CD4-positive, alpha-beta memory T cell (primary cell): ENCODE measurements at regions not wholly inside any gene's neighbourhood (a gene's known extent, or its start where the extent isn't known, plus 50 kb on each side); places are given as distances from the start of the nearest gene placed in this dataset.
"Not testable (repeated sequence)": the region's sequence is repeated elsewhere in the genome, so short reads cannot be mapped to it uniquely, and the experiment has no call there.

Experiments
- CTCF ChIA-PET: fragments of 350-600 bp; sonication (Branson Sonifier 250); formaldehyde crosslinking; loops from one replicate; lab custom pipeline; 2021; ENCODE audit warnings: inconsistent platforms; ENCODE audit not compliant: partially characterized antibody; lab: Charles Lee
- POLR2A ChIA-PET: fragments of 350-600 bp; sonication (Branson Sonifier 250); formaldehyde crosslinking; loops from one replicate; lab custom pipeline; 2021; ENCODE audit not compliant: partially characterized antibody; lab: Charles Lee
- DNase-seq, 5 donors: peaks; one replicate each; pipeline versions ENCODE4 v3.0.0 to v3.0.0-alpha.2; 2020 to 2022; ENCODE audit warnings: mixed read lengths in 1 of 5
- H3K27ac ChIP-seq: one replicate; pipeline ENCODE4 v1.7.0; 2013; ENCODE audit warnings: low read depth, low read length
- H3K27me3 ChIP-seq: 2 replicates; pipeline ENCODE4 v1.7.0; 2013; ENCODE audit warnings: mild to moderate bottlenecking, low read length, moderate library complexity; ENCODE audit not compliant: insufficient read depth
- H3K36me3 ChIP-seq: 2 replicates; pipeline ENCODE4 v1.7.0; 2013; ENCODE audit warnings: mild to moderate bottlenecking, low read length, moderate library complexity; ENCODE audit not compliant: insufficient read depth
- H3K4me1 ChIP-seq: 2 replicates; pipeline ENCODE4 v1.7.0; 2013; ENCODE audit warnings: mild to moderate bottlenecking, low read length, moderate library complexity; ENCODE audit not compliant: insufficient read depth
- H3K4me3 ChIP-seq, 2 donors: one replicate each; pipeline ENCODE4 v1.7.0; 2013; ENCODE audit warnings: low read length in 2 of 2, mild to moderate bottlenecking in 1 of 2
- H3K9me3 ChIP-seq, 2 donors: one replicate each; pipeline ENCODE4 v1.7.0; 2013; ENCODE audit warnings: low read length in 2 of 2, control low read depth in 1 of 2; ENCODE audit not compliant: control insufficient read depth in 1 of 2
- H3K27ac Mint-ChIP-seq, 7 donors: one replicate each; pipeline ENCODE4 v1.8.0; 2020 to 2021; ENCODE audit warnings: mixed read lengths in 7 of 7, mild to moderate bottlenecking in 6 of 7, inconsistent platforms in 3 of 7, moderate library complexity in 3 of 7
- H3K27me3 Mint-ChIP-seq, 2 donors: one replicate each; pipeline ENCODE4 v1.8.0; 2020 to 2021; ENCODE audit warnings: mixed read lengths in 2 of 2
- H3K36me3 Mint-ChIP-seq, 2 donors: one replicate each; pipeline ENCODE4 v1.8.0; 2020 to 2021; ENCODE audit warnings: mixed read lengths in 2 of 2, inconsistent platforms in 1 of 2, mild to moderate bottlenecking in 1 of 2
- H3K4me1 Mint-ChIP-seq, 4 donors: one replicate each; pipeline ENCODE4 v1.8.0; 2020 to 2021; ENCODE audit warnings: mixed read lengths in 4 of 4, mild to moderate bottlenecking in 1 of 4
- H3K4me3 Mint-ChIP-seq, 8 donors: one replicate each; pipeline ENCODE4 v1.8.0; 2020 to 2021; ENCODE audit warnings: mixed read lengths in 8 of 8, mild to moderate bottlenecking in 7 of 8, moderate library complexity in 6 of 8, inconsistent platforms in 3 of 8
- H3K9me3 Mint-ChIP-seq, 8 donors: one replicate each; pipeline ENCODE4 v1.8.0; 2020 to 2021; ENCODE audit warnings: mixed read lengths in 8 of 8, mild to moderate bottlenecking in 5 of 8, inconsistent platforms in 3 of 8, moderate library complexity in 1 of 8
- intact Hi-C: fragments of 100-400 bp; cut with micrococcal nuclease; formaldehyde crosslinking; loops from one replicate; pipeline ENCODE4 v1.15.1; 2023

- POLR2A ChIA-PET = no interaction called here
- H3K4me3 Mint-ChIP-seq = no peak overlapping the region
Measured at GRCh38 chr7:49596701-49597491, 176.5 kb upstream of the VWC2 start.

GRCh38 chr7:49597805-49598204 lies 175.6 kb upstream of the VWC2 start:
- Mint-ChIP-seq H3K27me3 (peaks cover 0 to 1% of the 10 kb centered on the region in 2 donors), H3K9me3 (peaks cover 0 to 12% (median 5%) of the 10 kb centered on the region in 8 donors), H3K27ac (no peak overlapping the region), H3K4me1 (no peaks in the 10 kb centered on the region), H3K36me3 (no peaks in the 10 kb centered on the region), H3K4me3 (no peak overlapping the region)
- intact Hi-C loops = no loop called here
- H3K4me3 ChIP-seq = no peak overlapping the region
- H3K27me3 ChIP-seq = no peaks in the 10 kb centered on the region
- no peak for DNase-seq
- ChIA-PET CTCF (no interaction called here), POLR2A (no interaction called here)
- no peaks in the 10 kb centered on the region for H3K36me3 ChIP-seq
- H3K27ac ChIP-seq = no peak overlapping the region
- no peaks in the 10 kb centered on the region for H3K4me1 ChIP-seq
- no peaks in the 10 kb centered on the region for H3K9me3 ChIP-seq

More at GRCh38 chr7:49596701-49597491, 176.5 kb upstream of the VWC2 start:
- Mint-ChIP-seq H3K27me3 (peaks cover 0 to 1% of the 10 kb centered on the region in 2 donors), H3K36me3 (no peaks in the 10 kb centered on the region), H3K9me3 (peaks cover 0 to 12% (median 5%) of the 10 kb centered on the region in 8 donors), H3K4me1 (no peaks in the 10 kb centered on the region), H3K27ac (no peak overlapping the region)
- Histone ChIP-seq H3K36me3 (no peaks in the 10 kb centered on the region), H3K4me3 (no peak overlapping the region), H3K4me1 (no peaks in the 10 kb centered on the region), H3K27ac (no peak overlapping the region), H3K9me3 (no peaks in the 10 kb centered on the region), H3K27me3 (no peaks in the 10 kb centered on the region)
- CTCF ChIA-PET = no interaction called here
- DNase-seq = no peak
- intact Hi-C loops = no loop called here

- no peaks in the 10 kb centered on the region for H3K27me3 Mint-ChIP-seq
- H3K4me1 Mint-ChIP-seq = no peaks in the 10 kb centered on the region
- Histone ChIP-seq H3K27ac (no peak overlapping the region), H3K4me3 (no peak overlapping the region), H3K36me3 (no peaks in the 10 kb centered on the region), H3K4me1 (no peaks in the 10 kb centered on the region), H3K9me3 (no peaks in the 10 kb centered on the region), H3K27me3 (no peaks in the 10 kb centered on the region)
- no peaks in the 10 kb centered on the region for H3K36me3 Mint-ChIP-seq
- intact Hi-C loops = no loop called here
- peaks cover 0 to 31% (median 9%) of the 10 kb centered on the region in 8 donors for H3K9me3 Mint-ChIP-seq
- no peak overlapping the region for H3K4me3 Mint-ChIP-seq
- ChIA-PET POLR2A (no interaction called here), CTCF (no interaction called here)
- no peak overlapping the region for H3K27ac Mint-ChIP-seq
- DNase-seq = no peak
Measured at GRCh38 chr7:49611951-49612350, 161.5 kb upstream of the VWC2 start.

- H3K9me3 Mint-ChIP-seq = peaks cover 0 to 23% (median 6%) of the 10 kb centered on the region in 8 donors
- H3K4me1 ChIP-seq = no peaks in the 10 kb centered on the region
- H3K27me3 ChIP-seq = no peaks in the 10 kb centered on the region
- H3K4me3 ChIP-seq = no peak overlapping the region
- no peaks in the 10 kb centered on the region for H3K36me3 ChIP-seq
- H3K4me1 Mint-ChIP-seq = no peaks in the 10 kb centered on the region
- no peak overlapping the region for H3K4me3 Mint-ChIP-seq
- no peaks in the 10 kb centered on the region for H3K36me3 Mint-ChIP-seq
- POLR2A ChIA-PET = no interaction called here
- no peak overlapping the region for H3K27ac ChIP-seq
- DNase-seq = no peak
- intact Hi-C loops = no loop called here
- CTCF ChIA-PET = no interaction called here
- H3K27ac Mint-ChIP-seq = no peak overlapping the region
- no peaks in the 10 kb centered on the region for H3K9me3 ChIP-seq
- H3K27me3 Mint-ChIP-seq = no peaks in the 10 kb centered on the region
Measured at GRCh38 chr7:49613759-49614158, 159.7 kb upstream of the VWC2 start.

- H3K36me3 Mint-ChIP-seq, H3K4me1 Mint-ChIP-seq, H3K4me3 Mint-ChIP-seq, H3K9me3 ChIP-seq, CTCF ChIA-PET, H3K36me3 ChIP-seq, H3K4me1 ChIP-seq, DNase-seq, H3K27me3 Mint-ChIP-seq, intact Hi-C loops, POLR2A ChIA-PET, H3K27me3 ChIP-seq, H3K27ac ChIP-seq, H3K27ac Mint-ChIP-seq, H3K4me3 ChIP-seq: not testable (repeated sequence)
- H3K9me3 Mint-ChIP-seq = peaks cover 2 to 17% (median 6%) of the 10 kb centered on the region in 8 donors
Measured at GRCh38 chr7:49614974-49615373, 158.5 kb upstream of the VWC2 start.

- Mint-ChIP-seq H3K27me3 (no peaks in the 10 kb centered on the region), H3K36me3 (no peaks in the 10 kb centered on the region), H3K4me1 (no peaks in the 10 kb centered on the region), H3K9me3 (peaks cover 2 to 25% (median 7%) of the 10 kb centered on the region in 8 donors), H3K4me3 (no peak overlapping the region), H3K27ac (no peak overlapping the region)
- POLR2A ChIA-PET = no interaction called here
- no peak for DNase-seq
- H3K4me1 ChIP-seq = no peaks in the 10 kb centered on the region
- intact Hi-C loops = no loop called here
- no peak overlapping the region for H3K4me3 ChIP-seq
- no peaks in the 10 kb centered on the region for H3K9me3 ChIP-seq
- CTCF ChIA-PET = no interaction called here
- H3K27me3 ChIP-seq = no peaks in the 10 kb centered on the region
- H3K27ac ChIP-seq = no peak overlapping the region
- H3K36me3 ChIP-seq = no peaks in the 10 kb centered on the region
Measured at GRCh38 chr7:49618028-49618427, 155.4 kb upstream of the VWC2 start.

- POLR2A ChIA-PET = no interaction called here
- H3K36me3 Mint-ChIP-seq = no peaks in the 10 kb centered on the region
- CTCF ChIA-PET = no interaction called here
- H3K27me3 ChIP-seq = no peaks in the 10 kb centered on the region
- H3K4me3 ChIP-seq = no peak overlapping the region
- no peak overlapping the region for H3K27ac ChIP-seq
- intact Hi-C loops = no loop called here
- no peaks in the 10 kb centered on the region for H3K4me1 Mint-ChIP-seq
- H3K9me3 Mint-ChIP-seq = peaks cover 0 to 16% (median 5%) of the 10 kb centered on the region in 8 donors
- no peaks in the 10 kb centered on the region for H3K27me3 Mint-ChIP-seq
- H3K4me3 Mint-ChIP-seq = no peak overlapping the region
- no peak for DNase-seq
- H3K36me3 ChIP-seq = no peaks in the 10 kb centered on the region
- H3K9me3 ChIP-seq = no peaks in the 10 kb centered on the region
- no peak overlapping the region for H3K27ac Mint-ChIP-seq
- no peaks in the 10 kb centered on the region for H3K4me1 ChIP-seq
Measured at GRCh38 chr7:49623943-49624342, 149.5 kb upstream of the VWC2 start.
